GM19025 (cell line): ENCODE measurements at regions not wholly inside any gene's neighbourhood (a gene's known extent, or its start where the extent isn't known, plus 50 kb on each side); places are given as distances from the start of the nearest gene placed in this dataset.

Source experiments
- ATAC-seq: cut with Tn5 transposase; IDR thresholded peaks from one replicate; pipeline ENCODE4 v1.9.1; 2021; ENCODE audit warnings: mild to moderate bottlenecking, low read depth, moderate library complexity; ENCODE audit not compliant: unreplicated experiment

- ATAC-seq: peak; percentile 16
Observed at GRCh38 chr6:113596387-113597230, 260.5 kb upstream of the MARCKS start.

GRCh38 chr6:113597231-113597583 lies 259.9 kb upstream of the MARCKS start:
- peak; percentile 58 for ATAC-seq

GRCh38 chr6:113598786-113599185 lies 258.4 kb upstream of the MARCKS start:
- no peak for ATAC-seq

GRCh38 chr6:113599444-113599843 lies 257.7 kb upstream of the MARCKS start:
- ATAC-seq: no peak

GRCh38 chr6:113600551-113601339 lies 256.4 kb upstream of the MARCKS start:
- no peak for ATAC-seq

GRCh38 chr6:113607821-113608545 lies 249.2 kb upstream of the MARCKS start:
- ATAC-seq: no peak

GRCh38 chr6:113610377-113610988 lies 246.7 kb upstream of the MARCKS start:
- no peak for ATAC-seq

GRCh38 chr6:113616701-113617274 lies 240.4 kb upstream of the MARCKS start:
- no peak for ATAC-seq

GRCh38 chr6:113619077-113619476 lies 238.1 kb upstream of the MARCKS start:
- no peak for ATAC-seq

GRCh38 chr6:113620386-113620785 lies 236.8 kb upstream of the MARCKS start:
- ATAC-seq: no peak

- no peak for ATAC-seq
Observed at GRCh38 chr6:113622254-113622653, 234.9 kb upstream of the MARCKS start.

GRCh38 chr6:113623129-113623528 lies 234.0 kb upstream of the MARCKS start:
- no peak for ATAC-seq

GRCh38 chr6:113625850-113626249 lies 231.3 kb upstream of the MARCKS start:
- ATAC-seq: peak; percentile 36

GRCh38 chr6:113626475-113626874 lies 230.7 kb upstream of the MARCKS start:
- peak; percentile 9 for ATAC-seq

- ATAC-seq: no peak
Observed at GRCh38 chr6:113627480-113627879, 229.7 kb upstream of the MARCKS start.

GRCh38 chr6:113629256-113629655 lies 227.9 kb upstream of the MARCKS start:
- ATAC-seq: no peak

- no peak for ATAC-seq
Observed at GRCh38 chr6:113629975-113630737, 227.0 kb upstream of the MARCKS start.

GRCh38 chr6:113630738-113631535 lies 226.2 kb upstream of the MARCKS start:
- peak; percentile 53 for ATAC-seq

- ATAC-seq: no peak
Observed at GRCh38 chr6:113631666-113632065, 225.5 kb upstream of the MARCKS start.
